GM10248 (cell line): ENCODE measurements at regions not wholly inside any gene's neighbourhood (a gene's known extent, or its start where the extent isn't known, plus 50 kb on each side); places are given as distances from the start of the nearest gene placed in this dataset.
"Not testable (repeated sequence)": the region's sequence is repeated elsewhere in the genome, so short reads cannot be mapped to it uniquely, and the experiment has no call there.

Source experiments
- CTCF ChIA-PET: fragments of 300-600 bp; sonication (Branson Sonifier 250); formaldehyde crosslinking; extraction: SDS; loops from one replicate; lab custom pipeline; 2021; ENCODE audit warnings: antibody characterized with exemption; lab: Yijun Ruan, JAX
- POLR2A ChIA-PET: fragments of 350-650 bp; sonication (Branson Sonifier 250); formaldehyde crosslinking; extraction: SDS; loops from one replicate; lab custom pipeline; 2020; ENCODE audit warnings: antibody characterized with exemption; lab: Yijun Ruan, JAX
- DNase-seq: peaks from one replicate; pipeline ENCODE4 v3.0.0; 2012; ENCODE audit errors: extremely low spot score
- TF ChIP-seq, protein P1 (sequence below): IDR thresholded peaks from 2 replicates; pipeline ENCODE4 v1.5.1; 2012; ENCODE audit warnings: mild to moderate bottlenecking, low read depth; ENCODE audit errors: extremely low read depth, missing control alignments, control extremely low read depth

GRCh38 chr1:4071653-4072052 is 171.6 kb upstream of the C1orf174 start:
- POLR2A ChIA-PET, result no interaction called here
- no peak for DNase-seq

DNA sequence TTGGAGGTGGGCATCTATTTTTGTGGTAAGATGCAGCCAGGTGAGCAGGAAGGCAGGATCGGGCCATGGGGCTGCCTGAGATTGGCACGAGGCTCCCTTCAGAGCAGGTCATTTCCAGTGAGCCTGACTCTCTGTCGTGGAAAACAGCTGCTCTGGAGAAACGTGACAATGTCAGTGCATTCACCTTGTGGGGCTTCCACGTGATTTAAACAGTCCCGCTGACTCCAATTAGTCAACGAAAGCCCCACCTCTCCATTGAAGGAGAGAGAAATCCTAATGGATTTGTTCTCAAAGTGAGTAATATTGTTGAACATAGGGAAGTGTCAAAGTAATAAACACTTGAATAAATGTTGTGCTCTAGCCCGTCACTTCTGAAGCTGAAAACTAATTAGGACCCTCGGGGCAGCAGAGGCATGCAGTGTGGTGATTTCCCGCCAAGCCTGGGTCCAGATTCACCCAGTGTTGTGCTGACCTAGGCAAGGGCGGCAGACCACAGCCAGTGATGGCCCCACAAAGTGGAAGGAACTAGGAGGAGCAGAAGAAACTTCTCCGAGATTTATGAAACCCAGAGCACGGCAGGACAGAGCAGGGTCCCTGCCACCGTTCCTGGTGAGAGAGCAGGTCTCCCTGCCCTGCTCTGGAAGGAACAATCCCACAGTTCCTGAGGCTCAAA is 172.5 kb upstream of the C1orf174 start:
- CTCF ChIA-PET, result no interaction called here
- POLR2A ChIA-PET, result no interaction called here
- DNase-seq, result no peak
- TF ChIP-seq, protein P1, sequence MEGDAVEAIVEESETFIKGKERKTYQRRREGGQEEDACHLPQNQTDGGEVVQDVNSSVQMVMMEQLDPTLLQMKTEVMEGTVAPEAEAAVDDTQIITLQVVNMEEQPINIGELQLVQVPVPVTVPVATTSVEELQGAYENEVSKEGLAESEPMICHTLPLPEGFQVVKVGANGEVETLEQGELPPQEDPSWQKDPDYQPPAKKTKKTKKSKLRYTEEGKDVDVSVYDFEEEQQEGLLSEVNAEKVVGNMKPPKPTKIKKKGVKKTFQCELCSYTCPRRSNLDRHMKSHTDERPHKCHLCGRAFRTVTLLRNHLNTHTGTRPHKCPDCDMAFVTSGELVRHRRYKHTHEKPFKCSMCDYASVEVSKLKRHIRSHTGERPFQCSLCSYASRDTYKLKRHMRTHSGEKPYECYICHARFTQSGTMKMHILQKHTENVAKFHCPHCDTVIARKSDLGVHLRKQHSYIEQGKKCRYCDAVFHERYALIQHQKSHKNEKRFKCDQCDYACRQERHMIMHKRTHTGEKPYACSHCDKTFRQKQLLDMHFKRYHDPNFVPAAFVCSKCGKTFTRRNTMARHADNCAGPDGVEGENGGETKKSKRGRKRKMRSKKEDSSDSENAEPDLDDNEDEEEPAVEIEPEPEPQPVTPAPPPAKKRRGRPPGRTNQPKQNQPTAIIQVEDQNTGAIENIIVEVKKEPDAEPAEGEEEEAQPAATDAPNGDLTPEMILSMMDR, result no peak

More at GRCh38 chr1:4071653-4072052, 171.6 kb upstream of the C1orf174 start:
- TF ChIP-seq, protein P1, result no peak
- CTCF ChIA-PET, result no interaction called here

- TF ChIP-seq, protein P1, result no peak
- ChIA-PET CTCF (no interaction called here), POLR2A (no interaction called here)
- DNase-seq, result no peak
These were observed 175.6 kb upstream of the C1orf174 start for GRCh38 chr1:4075436-4076225.

DNA sequence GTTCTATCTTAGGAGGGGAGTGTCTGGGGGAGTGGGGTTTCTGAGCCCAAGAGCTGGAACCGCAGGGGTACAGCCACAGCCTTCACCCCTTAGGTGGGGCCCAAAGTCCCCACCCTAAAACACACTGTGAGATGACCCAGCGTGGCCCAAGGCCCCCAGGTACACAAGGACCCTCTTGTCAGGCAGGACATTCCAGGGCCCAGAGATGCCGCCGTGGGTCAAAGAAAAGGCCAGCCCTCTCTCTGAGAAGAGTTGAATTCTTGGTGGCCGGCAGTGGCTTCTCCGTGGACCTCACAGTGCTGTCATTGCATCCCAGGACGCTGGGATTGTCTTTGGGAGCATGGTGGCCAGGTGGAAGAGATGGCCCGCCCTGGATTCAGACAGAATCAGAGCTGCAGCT is 176.3 kb upstream of the C1orf174 start:
- TF ChIP-seq, protein P1, result no peak
- DNase-seq, result no peak
- CTCF ChIA-PET, result no interaction called here
- POLR2A ChIA-PET, result no interaction called here

GRCh38 chr1:4078091-4078962 is 178.3 kb upstream of the C1orf174 start:
- POLR2A ChIA-PET, DNase-seq, CTCF ChIA-PET: not testable (repeated sequence)

DNA sequence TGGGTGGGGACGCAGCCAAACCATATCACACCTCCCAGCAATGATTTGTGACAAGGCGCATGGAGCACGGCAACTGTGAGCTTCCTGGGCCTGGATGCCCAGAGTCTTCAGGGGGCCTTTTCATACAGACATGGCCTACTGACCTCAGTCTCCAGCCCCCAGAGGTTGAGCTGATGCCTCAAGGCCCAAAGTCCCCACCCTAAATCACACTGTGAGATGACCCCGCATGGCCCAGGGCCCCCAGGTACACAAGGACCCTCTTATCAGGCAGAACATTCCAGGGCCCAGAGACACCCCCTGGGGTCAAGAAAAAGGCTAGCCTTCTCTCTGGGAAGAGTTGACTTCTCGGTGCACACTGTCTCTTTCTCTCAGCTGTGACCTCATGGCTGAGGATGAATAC is 179.7 kb upstream of the C1orf174 start:
- TF ChIP-seq, protein P1, result no peak
- POLR2A ChIA-PET, result no interaction called here
- no peak for DNase-seq
- CTCF ChIA-PET, result no interaction called here
